Osteocyte (in vitro differentiated cells): ENCODE measurements at regions not wholly inside any gene's neighbourhood (a gene's known extent, or its start where the extent isn't known, plus 50 kb on each side); places are given as distances from the start of the nearest gene placed in this dataset.

Experiments
- DNase-seq: peaks from one replicate; pipeline ENCODE4 v3.0.0; 2021; ENCODE audit warnings: mixed read lengths; ENCODE audit not compliant: unreplicated experiment; ENCODE audit errors: extremely low spot score
- H3K27ac Mint-ChIP-seq: one replicate; pipeline ENCODE4 v1.8.0; 2021; ENCODE audit warnings: mild to moderate bottlenecking, mixed read lengths; ENCODE audit not compliant: unreplicated experiment
- H3K27me3 Mint-ChIP-seq: one replicate; pipeline ENCODE4 v1.8.0; 2021; ENCODE audit warnings: mixed read lengths; ENCODE audit not compliant: unreplicated experiment
- H3K36me3 Mint-ChIP-seq: one replicate; pipeline ENCODE4 v1.8.0; 2021; ENCODE audit warnings: mixed read lengths; ENCODE audit not compliant: unreplicated experiment
- H3K4me1 Mint-ChIP-seq: one replicate; pipeline ENCODE4 v1.8.0; 2021; ENCODE audit warnings: mixed read lengths; ENCODE audit not compliant: unreplicated experiment
- H3K4me3 Mint-ChIP-seq: one replicate; pipeline ENCODE4 v1.8.0; 2021; ENCODE audit warnings: mild to moderate bottlenecking, moderate library complexity, mixed read lengths; ENCODE audit not compliant: unreplicated experiment
- H3K9me3 Mint-ChIP-seq: one replicate; pipeline ENCODE4 v1.8.0; 2021; ENCODE audit warnings: mixed read lengths; ENCODE audit not compliant: unreplicated experiment
- TF ChIP-seq, protein P1 (sequence below): fragments of 200-600 bp; sonication (generic); IDR thresholded peaks from 2 replicates; pipeline ENCODE4 v1.5.0; 2021; ENCODE audit warnings: antibody characterized with exemption, mild to moderate bottlenecking, moderate library complexity

DNA sequence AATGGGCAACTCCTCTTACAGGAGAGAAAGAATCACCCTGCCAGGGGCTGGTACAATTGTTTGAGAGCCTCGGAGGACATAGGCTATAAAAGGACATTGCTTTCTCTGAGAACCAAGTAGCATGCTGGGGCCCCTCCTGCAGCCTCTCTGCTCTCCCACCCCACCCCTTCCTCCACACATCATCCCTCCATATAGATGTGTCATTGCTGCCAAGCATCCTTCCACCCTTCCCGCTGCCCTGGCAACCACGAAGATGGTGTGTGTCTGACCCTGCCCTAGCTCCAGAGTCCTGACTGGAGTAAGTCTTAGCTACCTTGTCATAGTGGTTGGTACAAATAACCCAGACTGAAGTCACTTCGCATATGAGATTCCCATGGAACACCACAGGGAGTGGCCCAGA, 129.7 kb downstream of the SNX5 start:
- H3K9me3 Mint-ChIP-seq, result no peaks in the 10 kb centered on the region
- H3K4me3 Mint-ChIP-seq, result no peak overlapping the region
- H3K4me1 Mint-ChIP-seq, result peaks cover 62% of the 10 kb centered on the region
- no peak overlapping the region for H3K27ac Mint-ChIP-seq
- TF ChIP-seq, protein P1, sequence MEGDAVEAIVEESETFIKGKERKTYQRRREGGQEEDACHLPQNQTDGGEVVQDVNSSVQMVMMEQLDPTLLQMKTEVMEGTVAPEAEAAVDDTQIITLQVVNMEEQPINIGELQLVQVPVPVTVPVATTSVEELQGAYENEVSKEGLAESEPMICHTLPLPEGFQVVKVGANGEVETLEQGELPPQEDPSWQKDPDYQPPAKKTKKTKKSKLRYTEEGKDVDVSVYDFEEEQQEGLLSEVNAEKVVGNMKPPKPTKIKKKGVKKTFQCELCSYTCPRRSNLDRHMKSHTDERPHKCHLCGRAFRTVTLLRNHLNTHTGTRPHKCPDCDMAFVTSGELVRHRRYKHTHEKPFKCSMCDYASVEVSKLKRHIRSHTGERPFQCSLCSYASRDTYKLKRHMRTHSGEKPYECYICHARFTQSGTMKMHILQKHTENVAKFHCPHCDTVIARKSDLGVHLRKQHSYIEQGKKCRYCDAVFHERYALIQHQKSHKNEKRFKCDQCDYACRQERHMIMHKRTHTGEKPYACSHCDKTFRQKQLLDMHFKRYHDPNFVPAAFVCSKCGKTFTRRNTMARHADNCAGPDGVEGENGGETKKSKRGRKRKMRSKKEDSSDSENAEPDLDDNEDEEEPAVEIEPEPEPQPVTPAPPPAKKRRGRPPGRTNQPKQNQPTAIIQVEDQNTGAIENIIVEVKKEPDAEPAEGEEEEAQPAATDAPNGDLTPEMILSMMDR, result no peak
- H3K27me3 Mint-ChIP-seq, result no peaks in the 10 kb centered on the region
- H3K36me3 Mint-ChIP-seq, result no peaks in the 10 kb centered on the region
- no peak for DNase-seq

DNA sequence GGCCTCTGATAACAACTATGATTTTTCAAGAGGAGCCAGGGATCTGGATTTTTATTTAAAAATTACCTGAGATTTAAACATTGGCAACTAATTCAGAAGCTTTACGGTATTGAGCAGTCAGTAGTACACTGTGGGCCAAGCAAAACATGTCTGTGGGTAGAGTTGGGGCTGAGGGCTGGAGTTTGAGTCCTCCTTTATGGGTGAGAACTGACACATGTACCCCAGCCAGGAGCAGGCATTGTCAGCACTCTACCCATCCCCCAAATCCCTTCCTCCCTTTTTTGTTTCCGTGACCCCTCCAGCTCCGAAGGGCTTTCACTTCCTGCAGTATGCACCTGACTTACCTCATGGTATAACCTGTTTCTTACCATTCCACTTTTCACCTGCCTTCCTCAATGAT, 131.4 kb downstream of the SNX5 start:
- no peaks in the 10 kb centered on the region for H3K9me3 Mint-ChIP-seq
- DNase-seq, result no peak
- no peak overlapping the region for H3K4me3 Mint-ChIP-seq
- H3K36me3 Mint-ChIP-seq, result no peaks in the 10 kb centered on the region
- H3K27me3 Mint-ChIP-seq, result no peaks in the 10 kb centered on the region
- peak overlapping the region; percentile 24 for H3K27ac Mint-ChIP-seq
- H3K4me1 Mint-ChIP-seq, result peaks cover 50% of the 10 kb centered on the region
- TF ChIP-seq, protein P1, result no peak

DNA sequence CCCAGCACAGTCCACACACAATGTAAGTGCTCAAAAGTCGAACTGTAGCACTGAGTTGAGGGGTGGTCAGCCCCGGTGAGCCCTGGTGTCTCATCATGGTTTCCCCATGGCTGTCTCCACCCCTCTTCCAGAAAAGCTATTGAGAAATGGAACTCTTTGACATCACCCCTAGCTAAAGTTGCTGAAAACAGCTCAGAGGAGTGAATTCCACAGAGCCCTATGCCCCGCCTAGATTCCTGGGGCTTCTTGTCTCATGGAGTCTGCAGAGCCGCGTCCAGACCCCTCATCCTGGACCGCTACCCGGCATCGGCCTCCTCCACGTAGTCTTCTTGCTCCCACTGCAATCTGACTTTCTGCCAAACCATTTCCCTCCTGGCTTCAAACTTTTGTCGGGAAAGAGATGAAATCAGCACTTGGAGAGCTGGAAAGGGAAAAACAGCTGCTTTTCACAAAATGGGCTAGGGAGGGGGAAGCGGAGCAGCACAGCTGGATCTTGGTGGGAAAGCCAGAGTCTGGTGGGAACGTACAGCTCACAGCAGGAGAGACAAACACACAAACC, 132.2 kb downstream of the SNX5 start:
- no peak for DNase-seq
- Mint-ChIP-seq H3K27me3 (no peaks in the 10 kb centered on the region), H3K36me3 (no peaks in the 10 kb centered on the region), H3K4me3 (no peak overlapping the region), H3K27ac (peak overlapping the region; percentile 97), H3K9me3 (no peaks in the 10 kb centered on the region), H3K4me1 (peaks cover 44% of the 10 kb centered on the region)
- TF ChIP-seq, protein P1, result no peak

DNA sequence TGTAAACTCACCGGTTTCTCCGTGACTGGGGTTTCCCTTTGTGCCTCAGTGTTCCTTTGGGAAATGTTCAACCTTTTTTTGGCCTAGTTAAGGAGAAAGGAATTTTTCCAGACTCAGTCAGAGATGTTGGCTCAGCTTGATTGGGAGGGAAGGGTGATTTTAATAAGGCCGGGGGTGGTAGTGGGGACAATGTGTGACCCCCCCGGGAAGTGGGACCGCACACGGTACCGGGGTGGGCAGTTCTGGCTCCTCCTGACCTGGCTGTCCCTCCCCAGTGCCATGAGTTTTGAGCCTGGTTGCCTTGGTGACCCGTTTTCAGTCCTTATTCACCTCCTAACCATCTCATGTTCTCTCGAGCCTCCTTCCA, 132.7 kb downstream of the SNX5 start:
- H3K4me3 Mint-ChIP-seq, result no peak overlapping the region

DNA sequence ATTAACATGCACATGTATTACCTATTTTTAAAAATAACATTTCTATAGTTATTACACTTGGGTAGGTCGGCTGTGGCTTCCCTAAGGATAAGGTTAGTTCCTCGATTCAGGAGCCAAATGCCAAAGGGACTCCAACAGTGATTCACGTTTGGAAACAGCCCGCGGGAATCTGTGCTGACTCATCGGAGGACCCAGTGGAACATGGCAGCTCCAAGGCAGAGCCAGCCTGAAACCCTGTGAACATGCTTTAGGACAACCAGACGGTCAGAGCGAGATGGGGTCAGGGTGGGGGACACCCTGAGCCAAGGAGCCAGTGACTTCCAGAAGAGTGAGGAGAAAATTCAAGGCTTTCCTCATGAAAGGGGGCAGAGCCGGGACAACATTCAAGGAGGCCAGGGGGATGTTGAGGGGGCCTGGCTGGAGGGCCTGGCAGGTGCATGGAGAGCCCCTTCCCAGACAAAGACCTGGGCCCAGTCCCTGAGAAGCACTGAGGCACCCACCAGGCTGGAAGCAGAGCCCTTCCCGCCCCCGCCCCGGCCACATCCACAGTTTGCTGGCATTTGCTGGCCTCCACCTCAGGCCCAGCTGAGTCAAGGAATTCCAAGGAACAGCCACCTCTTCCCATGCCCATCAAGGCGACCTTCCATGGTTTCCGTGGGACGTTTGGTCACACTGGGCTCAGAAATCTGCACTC, 133.2 kb downstream of the SNX5 start:
- TF ChIP-seq, protein P1, result no peak
- no peaks in the 10 kb centered on the region for H3K27me3 Mint-ChIP-seq
- peak overlapping the region; percentile 97 for H3K27ac Mint-ChIP-seq
- H3K4me1 Mint-ChIP-seq, result peaks cover 48% of the 10 kb centered on the region
- no peaks in the 10 kb centered on the region for H3K36me3 Mint-ChIP-seq
- H3K9me3 Mint-ChIP-seq, result no peaks in the 10 kb centered on the region
- DNase-seq, result no peak
- peak overlapping the region; percentile 50 for H3K4me3 Mint-ChIP-seq

More for the DNA sequence above, 132.7 kb downstream of the SNX5 start:
- no peaks in the 10 kb centered on the region for H3K27me3 Mint-ChIP-seq
- H3K36me3 Mint-ChIP-seq, result no peaks in the 10 kb centered on the region
- no peaks in the 10 kb centered on the region for H3K9me3 Mint-ChIP-seq
- DNase-seq, result no peak
- peak overlapping the region; percentile 97 for H3K27ac Mint-ChIP-seq
- H3K4me1 Mint-ChIP-seq, result peaks cover 44% of the 10 kb centered on the region
- TF ChIP-seq, protein P1, result no peak
